ENCODE measurements at regions not wholly inside any gene's neighbourhood (a gene's known extent, or its start where the extent isn't known, plus 50 kb on each side); places are given as distances from the start of the nearest gene placed in this dataset.

GRCh38 chr5:160922311-160922710 lies 70.3 kb upstream of the ATP10B start:
- DNase-seq (ENCODE audit: extremely low spot score, insufficient read length, low read depth) (no peak), FAIRE-seq (no peak)

- no peak for DNase-seq (ENCODE audit: extremely low spot score, insufficient read length, low read depth)
- FAIRE-seq = no peak
Observed at GRCh38 chr5:160921423-160922285, 69.6 kb upstream of the ATP10B start.

GRCh38 chr5:160919626-160920025 lies 67.6 kb upstream of the ATP10B start:
- no peak for FAIRE-seq

GRCh38 chr5:160918386-160918785 lies 66.4 kb upstream of the ATP10B start:
- FAIRE-seq (no peak), DNase-seq (ENCODE audit: extremely low spot score, insufficient read length, low read depth) (no peak)

More at GRCh38 chr5:160919626-160920025, 67.6 kb upstream of the ATP10B start:
- DNase-seq (ENCODE audit: extremely low spot score, insufficient read length, low read depth) = no peak

GRCh38 chr5:160906090-160906489 lies 54.1 kb upstream of the ATP10B start:
- FAIRE-seq (no peak), DNase-seq (ENCODE audit: extremely low spot score, insufficient read length, low read depth) (no peak)

GRCh38 chr5:160905285-160905684 lies 53.3 kb upstream of the ATP10B start:
- DNase-seq (ENCODE audit: extremely low spot score, insufficient read length, low read depth) (no peak), FAIRE-seq (no peak)

GRCh38 chr5:160904591-160904990 lies 52.6 kb upstream of the ATP10B start:
- DNase-seq (ENCODE audit: extremely low spot score, insufficient read length, low read depth) = no peak
- no peak for FAIRE-seq

- FAIRE-seq (no peak), DNase-seq (ENCODE audit: extremely low spot score, insufficient read length, low read depth) (no peak)
Observed at GRCh38 chr5:160903551-160903950, 51.5 kb upstream of the ATP10B start.

- FAIRE-seq = no peak
Observed at GRCh38 chr5:160903076-160903475, 51.1 kb upstream of the ATP10B start.

More at GRCh38 chr5:160903076-160903475, 51.1 kb upstream of the ATP10B start:
- DNase-seq (ENCODE audit: extremely low spot score, insufficient read length, low read depth) = no peak

Data from GM18507 (cell line).